Left lobe of liver (tissue), 2 donors: ENCODE measurements at regions not wholly inside any gene's neighbourhood (a gene's known extent, or its start where the extent isn't known, plus 50 kb on each side); places are given as distances from the start of the nearest gene placed in this dataset.
"Not testable (repeated sequence)": the region's sequence is repeated elsewhere in the genome, so short reads cannot be mapped to it uniquely, and the experiment has no call there.

ENCODE experiments used
- ATAC-seq: fragments of 200-7000 bp; cut with Tn5 transposase; one replicate; pipeline ENCODE4 v1.9.1; 2020; ENCODE audit warnings: mild to moderate bottlenecking, moderate library complexity
- DNase-seq: peaks from one replicate; pipeline ENCODE4 v3.0.0-alpha.2; 2020; ENCODE audit warnings: low spot score
- donor health status: DM: no; HTN: no; CAD: no; lungs with moderate emphysema.
- donor health status: DM: no; HTN: yes; CAD: no.

GRCh38 chr6:6810727-6811126 is 222.2 kb downstream of the LY86 start:
- ATAC-seq (peak; percentile 27), DNase-seq (no peak)

GRCh38 chr6:6811128-6812009 is 222.8 kb downstream of the LY86 start:
- ATAC-seq (peak; percentile 67), DNase-seq (peak; percentile 78)

- no peak for DNase-seq
- ATAC-seq: no peak
These were observed 223.9 kb downstream of the LY86 start for GRCh38 chr6:6812427-6812826.

- ATAC-seq: no peak
These were observed 227.2 kb downstream of the LY86 start for GRCh38 chr6:6815732-6816131.

GRCh38 chr6:6816716-6817115 is 228.2 kb downstream of the LY86 start:
- DNase-seq: no peak
- ATAC-seq: no peak

More at GRCh38 chr6:6815732-6816131, 227.2 kb downstream of the LY86 start:
- DNase-seq: no peak

- no peak for ATAC-seq
These were observed 229.6 kb downstream of the LY86 start for GRCh38 chr6:6818078-6818639.

GRCh38 chr6:6820641-6821238 is 232.2 kb downstream of the LY86 start:
- DNase-seq (no peak), ATAC-seq (no peak)

More at GRCh38 chr6:6818078-6818639, 229.6 kb downstream of the LY86 start:
- DNase-seq: no peak

- no peak for DNase-seq
- no peak for ATAC-seq
These were observed 233.2 kb downstream of the LY86 start for GRCh38 chr6:6821639-6822261.

GRCh38 chr6:6823030-6823429 is 234.5 kb downstream of the LY86 start:
- DNase-seq: no peak
- no peak for ATAC-seq

- ATAC-seq (peak; percentile 86), DNase-seq (peak; percentile 87)
These were observed 235.2 kb downstream of the LY86 start for GRCh38 chr6:6823568-6824224.

GRCh38 chr6:6824381-6824780 is 235.9 kb downstream of the LY86 start:
- ATAC-seq: peak; percentile 31

GRCh38 chr6:6825193-6825784 is 236.8 kb downstream of the LY86 start:
- DNase-seq (no peak), ATAC-seq (no peak)

More at GRCh38 chr6:6824381-6824780, 235.9 kb downstream of the LY86 start:
- DNase-seq: no peak

- peak; percentile 55 for ATAC-seq
These were observed 237.8 kb downstream of the LY86 start for GRCh38 chr6:6826095-6826901.

GRCh38 chr6:6826961-6827360 is 238.4 kb downstream of the LY86 start:
- DNase-seq: no peak
- ATAC-seq: no peak

More at GRCh38 chr6:6826095-6826901, 237.8 kb downstream of the LY86 start:
- no peak for DNase-seq

- ATAC-seq (no peak), DNase-seq (no peak)
These were observed 241.6 kb downstream of the LY86 start for GRCh38 chr6:6829872-6830685.

GRCh38 chr6:6830686-6831063 is 242.2 kb downstream of the LY86 start:
- not testable (repeated sequence) for DNase-seq, ATAC-seq

GRCh38 chr6:6832439-6832838 is 243.9 kb downstream of the LY86 start:
- no peak for DNase-seq
- ATAC-seq: no peak

- ATAC-seq (no peak), DNase-seq (no peak)
These were observed 246.1 kb downstream of the LY86 start for GRCh38 chr6:6834356-6835222.
